HEK293T (cell line): ENCODE measurements at regions not wholly inside any gene's neighbourhood (a gene's known extent, or its start where the extent isn't known, plus 50 kb on each side); places are given as distances from the start of the nearest gene placed in this dataset.

Experiments
- CTCF ChIA-PET: fragments of 350-600 bp; formaldehyde crosslinking; extraction: SDS; loops from one replicate; lab custom pipeline; 2021; ENCODE audit warnings: antibody characterized with exemption, inconsistent platforms; lab: Yijun Ruan, JAX
- POLR2A ChIA-PET: fragments of 350-600 bp; formaldehyde crosslinking; extraction: SDS; loops from one replicate; lab custom pipeline; 2020; ENCODE audit warnings: antibody characterized with exemption, inconsistent platforms; lab: Yijun Ruan, JAX
- DNase-seq: peaks from one replicate; pipeline ENCODE4 v3.0.0; 2012; ENCODE audit warnings: mixed read lengths; ENCODE audit errors: extremely low spot score
- ARNT ChIP-seq: fragments of 450-650 bp; IDR thresholded peaks from 2 replicates; pipeline ENCODE4 v1.6.1; 2017; ENCODE audit warnings: mild to moderate bottlenecking
- BHLHE40 ChIP-seq: fragments of 450-650 bp; IDR thresholded peaks from 2 replicates; pipeline ENCODE4 v1.6.1; 2016; ENCODE audit warnings: mild to moderate bottlenecking, moderate library complexity, borderline replicate concordance
- CTBP1 ChIP-seq: fragments of 450-650 bp; IDR thresholded peaks from 2 replicates; pipeline ENCODE4 v1.6.1; 2016; ENCODE audit warnings: borderline replicate concordance
- ELF4 ChIP-seq: fragments of 450-650 bp; IDR thresholded peaks from 2 replicates; pipeline ENCODE4 v1.6.1; 2017; ENCODE audit warnings: antibody characterized with exemption
- FOXA1 ChIP-seq: fragments of 450-650 bp; IDR thresholded peaks from 2 replicates; pipeline ENCODE4 v1.6.1; 2016; ENCODE audit warnings: mild to moderate bottlenecking
- FOXK2 ChIP-seq: fragments of 450-650 bp; IDR thresholded peaks from 2 replicates; pipeline ENCODE4 v1.6.1; 2016; ENCODE audit warnings: mild to moderate bottlenecking
- FOXM1 ChIP-seq: fragments of 450-650 bp; IDR thresholded peaks from 2 replicates; pipeline ENCODE4 v1.6.1; 2017; ENCODE audit warnings: mild to moderate bottlenecking, borderline replicate concordance
- HDGF ChIP-seq: fragments of 450-650 bp; IDR thresholded peaks from 2 replicates; pipeline ENCODE4 v1.6.1; 2017; ENCODE audit warnings: antibody characterized with exemption, borderline replicate concordance
- L3MBTL2 ChIP-seq: fragments of 450-650 bp; conservative IDR thresholded peaks from 2 replicates; pipeline ENCODE4 v1.6.1; 2016; ENCODE audit warnings: mild to moderate bottlenecking
- LEF1 ChIP-seq: fragments of 450-650 bp; IDR thresholded peaks from 2 replicates; pipeline ENCODE4 v1.6.1; 2017; ENCODE audit warnings: mild to moderate bottlenecking, borderline replicate concordance
- NFRKB ChIP-seq: fragments of 450-650 bp; IDR thresholded peaks from 2 replicates; pipeline ENCODE4 v1.6.1; 2016; ENCODE audit warnings: mild to moderate bottlenecking, moderate library complexity
- SP1 ChIP-seq: fragments of 450-650 bp; IDR thresholded peaks from 2 replicates; pipeline ENCODE4 v1.6.1; 2017
- SUZ12 ChIP-seq: fragments of 450-650 bp; IDR thresholded peaks from 2 replicates; pipeline ENCODE4 v1.6.1; 2016; ENCODE audit warnings: mild to moderate bottlenecking
- TARDBP ChIP-seq: fragments of 450-650 bp; IDR thresholded peaks from 2 replicates; pipeline ENCODE4 v1.6.1; 2016
- ZNF384 ChIP-seq: fragments of 450-650 bp; IDR thresholded peaks from 2 replicates; pipeline ENCODE4 v1.6.1; 2016
- TF ChIP-seq, protein P1 (sequence below): fragments of 450-650 bp; IDR thresholded peaks from 2 replicates; pipeline ENCODE4 v1.6.1; 2016

DNA sequence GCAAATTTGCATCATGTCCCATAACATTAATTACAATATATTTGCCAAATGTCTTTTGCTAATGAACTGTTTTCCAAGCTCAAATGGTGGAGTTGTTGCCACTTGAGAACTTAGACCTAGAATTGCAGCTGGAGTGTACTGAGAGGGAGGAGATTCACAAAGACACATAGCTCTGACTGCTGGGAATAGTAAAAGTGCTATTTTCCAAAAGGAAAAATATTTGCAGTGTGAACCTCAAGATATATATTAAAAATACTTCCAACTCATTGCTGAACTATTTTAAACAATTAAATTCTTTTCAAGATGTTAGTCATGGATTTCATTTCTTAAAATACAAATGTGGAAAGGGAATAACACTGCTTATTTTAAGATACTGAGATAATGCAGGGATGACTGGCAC is 666.8 kb upstream of the ARPP21 start:
- DNase-seq: no peak
- CTCF ChIA-PET: no interaction called here
- TF ChIP-seq ELF4: no peak
- TF ChIP-seq FOXM1: no peak
- no peak for TF ChIP-seq FOXK2
- TF ChIP-seq ZNF384: no peak
- TF ChIP-seq SP1: no peak
- TF ChIP-seq NFRKB: no peak
- TF ChIP-seq, protein P1, sequence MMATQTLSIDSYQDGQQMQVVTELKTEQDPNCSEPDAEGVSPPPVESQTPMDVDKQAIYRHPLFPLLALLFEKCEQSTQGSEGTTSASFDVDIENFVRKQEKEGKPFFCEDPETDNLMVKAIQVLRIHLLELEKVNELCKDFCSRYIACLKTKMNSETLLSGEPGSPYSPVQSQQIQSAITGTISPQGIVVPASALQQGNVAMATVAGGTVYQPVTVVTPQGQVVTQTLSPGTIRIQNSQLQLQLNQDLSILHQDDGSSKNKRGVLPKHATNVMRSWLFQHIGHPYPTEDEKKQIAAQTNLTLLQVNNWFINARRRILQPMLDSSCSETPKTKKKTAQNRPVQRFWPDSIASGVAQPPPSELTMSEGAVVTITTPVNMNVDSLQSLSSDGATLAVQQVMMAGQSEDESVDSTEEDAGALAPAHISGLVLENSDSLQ: no peak
- TF ChIP-seq TARDBP: no peak
- no peak for TF ChIP-seq BHLHE40
- POLR2A ChIA-PET: no interaction called here

DNA sequence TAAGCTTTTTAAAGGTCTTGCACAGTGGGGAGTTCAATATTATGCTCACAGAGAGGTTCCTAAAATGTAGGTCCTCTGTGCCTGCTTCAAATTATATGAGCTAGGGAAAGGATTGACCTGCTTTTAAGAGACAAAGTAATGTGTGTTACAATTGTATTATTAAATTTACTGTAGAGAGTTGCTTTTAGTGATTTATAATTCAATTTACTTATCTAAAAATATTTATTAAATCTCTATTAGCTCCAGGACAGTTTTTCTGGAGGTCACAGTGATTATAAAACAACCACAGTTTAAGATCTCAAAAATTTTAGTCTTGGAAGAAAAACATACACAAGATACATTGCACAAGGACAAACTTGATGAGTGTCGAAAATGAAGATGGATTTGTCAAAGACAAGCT is 665.7 kb upstream of the ARPP21 start:
- TF ChIP-seq NFRKB (no peak), ELF4 (no peak), ARNT (no peak), CTBP1 (no peak), TARDBP (no peak), BHLHE40 (no peak), FOXM1 (no peak), L3MBTL2 (no peak), HDGF (no peak), SP1 (no peak), FOXK2 (no peak), ZNF384 (no peak), SUZ12 (no peak), LEF1 (no peak), FOXA1 (no peak)
- TF ChIP-seq, protein P1: no peak
- ChIA-PET CTCF (interaction anchor here (0.7 kb wide), 1 partner anchor 62 kb away, joined by 3 read pairs; no protein-coding TSS in a partner anchor), POLR2A (no interaction called here)
- no peak for DNase-seq

DNA sequence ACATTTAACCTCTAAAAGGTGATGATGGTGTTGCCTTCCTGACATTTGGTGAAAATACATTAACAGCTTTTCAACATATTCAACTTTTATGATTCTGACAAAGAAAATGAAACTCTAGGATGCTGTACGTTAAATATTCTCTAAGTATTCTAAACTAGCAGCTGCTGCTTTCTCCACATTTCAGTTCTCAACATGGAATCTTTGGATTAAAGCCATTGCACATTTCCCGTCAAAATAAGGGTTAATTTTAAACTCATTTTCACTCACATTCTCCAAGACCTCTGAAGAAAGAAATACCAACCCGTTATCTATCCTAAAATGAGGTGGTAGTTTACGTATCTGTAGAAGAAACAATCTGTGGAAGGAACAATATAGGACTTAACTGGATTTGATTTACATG is 655.7 kb upstream of the ARPP21 start:
- CTCF ChIA-PET: no interaction called here
- no peak for DNase-seq
- TF ChIP-seq CTBP1 (no peak), NFRKB (no peak)
- POLR2A ChIA-PET: no interaction called here

DNA sequence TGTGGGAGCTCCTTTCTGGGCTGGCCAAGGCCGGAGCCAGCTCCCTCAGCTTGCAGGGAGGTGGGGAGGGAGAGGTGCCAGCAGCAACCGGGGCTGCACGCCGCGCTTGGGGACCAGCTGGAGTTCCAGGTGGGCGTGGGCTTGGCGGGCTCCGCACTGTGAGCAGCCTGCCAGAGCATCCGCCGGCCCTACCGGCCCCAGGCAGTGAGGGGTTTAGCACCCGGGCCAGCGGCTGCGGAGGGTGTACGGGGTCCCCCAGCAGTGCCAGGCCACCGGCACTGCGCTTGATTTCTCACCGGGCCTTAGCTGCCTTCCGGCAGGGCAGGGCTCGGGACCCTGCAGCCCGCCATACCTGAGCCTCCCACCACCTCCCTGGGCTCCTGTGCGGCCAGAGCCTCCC is 651.0 kb upstream of the ARPP21 start:
- ChIA-PET POLR2A (no interaction called here), CTCF (no interaction called here)
- DNase-seq: no peak
- TF ChIP-seq HDGF (no peak), ZNF384 (no peak), LEF1 (no peak), FOXA1 (no peak), FOXM1 (no peak), L3MBTL2 (no peak), SUZ12 (no peak), FOXK2 (no peak), NFRKB (no peak), TARDBP (no peak), SP1 (no peak), BHLHE40 (no peak), CTBP1 (no peak), ARNT (no peak), ELF4 (no peak)
- TF ChIP-seq, protein P1: no peak

DNA sequence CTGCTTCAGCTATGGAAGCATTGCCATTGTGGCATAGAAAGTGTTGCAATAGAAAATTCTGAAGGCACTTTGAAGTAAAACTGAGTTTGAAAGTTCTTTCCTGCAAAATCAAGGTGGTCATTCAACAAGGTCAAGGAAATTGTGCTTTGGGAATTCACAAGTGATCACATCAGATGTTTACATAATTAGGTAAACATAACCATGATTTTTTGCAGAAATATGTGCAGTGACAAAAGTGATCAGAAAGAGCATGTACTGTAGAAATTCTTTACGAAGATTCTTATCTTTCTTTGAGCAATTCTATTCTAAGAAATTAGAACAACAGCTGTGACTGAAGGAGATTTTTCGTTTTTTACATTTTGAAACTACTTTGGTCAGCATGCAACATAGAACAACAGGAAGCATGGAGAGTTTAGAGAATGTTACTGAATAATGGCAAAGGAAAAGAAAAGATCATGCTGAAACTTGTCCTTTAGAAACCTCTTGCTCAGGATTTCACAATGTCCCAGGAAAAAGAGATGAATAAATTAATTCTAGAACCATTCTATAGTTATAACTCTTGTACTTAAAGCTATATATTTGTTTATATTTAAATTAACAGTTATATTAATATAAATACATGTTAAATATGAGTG is 643.4 kb upstream of the ARPP21 start:
- TF ChIP-seq ARNT (no peak), FOXK2 (no peak), SP1 (no peak), ZNF384 (no peak), NFRKB (no peak), HDGF (no peak), SUZ12 (no peak)
- no peak for DNase-seq
- CTCF ChIA-PET: no interaction called here
- POLR2A ChIA-PET: no interaction called here

DNA sequence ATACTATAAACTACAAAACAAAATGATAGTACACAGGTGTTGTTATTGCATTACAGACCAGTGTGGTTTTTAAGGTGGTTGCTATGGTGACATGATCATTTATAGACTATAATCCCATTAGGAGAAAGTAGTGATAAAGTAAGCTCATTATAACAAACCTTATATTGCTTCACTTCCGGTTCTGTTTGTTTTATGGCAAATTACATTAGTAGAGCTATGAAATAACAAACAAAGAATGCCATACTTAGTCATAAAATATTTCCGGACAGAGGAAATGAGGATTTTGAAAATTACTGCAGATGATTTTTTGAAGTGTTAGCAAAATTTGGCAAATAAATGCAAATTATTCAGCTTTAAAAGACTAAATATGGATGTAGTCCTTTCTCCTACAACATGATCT is 640.4 kb upstream of the ARPP21 start:
- no peak for TF ChIP-seq HDGF
- TF ChIP-seq SUZ12: no peak
- TF ChIP-seq, protein P1: no peak
- no peak for TF ChIP-seq ARNT
- TF ChIP-seq ELF4: no peak
- no peak for TF ChIP-seq CTBP1
- no peak for TF ChIP-seq LEF1
- no peak for TF ChIP-seq BHLHE40
- TF ChIP-seq FOXK2: no peak
- CTCF ChIA-PET: no interaction called here
- no peak for DNase-seq
- POLR2A ChIA-PET: no interaction called here
